CD4-positive, CD25-positive, alpha-beta regulatory T cell (primary cell): ENCODE measurements at regions not wholly inside any gene's neighbourhood (a gene's known extent, or its start where the extent isn't known, plus 50 kb on each side); places are given as distances from the start of the nearest gene placed in this dataset.

Experiments
- ATAC-seq, 2 donors: fragments of 150-1000 bp; cut with Tn5 transposase; one replicate each; pipeline ENCODE4 v1.10.0; 2021; ENCODE audit warnings: low read depth in 2 of 2, moderate number of reproducible peaks in 2 of 2, moderate library complexity in 1 of 2
- DNase-seq, 3 donors: peaks; one replicate each; pipeline versions ENCODE4 v3.0.0 to v3.0.0-alpha.2; 2012 to 2022; ENCODE audit warnings: mixed read lengths in 1 of 3
- H3K27ac ChIP-seq: one replicate; pipeline ENCODE4 v1.7.0; 2013; ENCODE audit warnings: mild to moderate bottlenecking, low read length; ENCODE audit not compliant: insufficient read depth, poor library complexity, severe bottlenecking
- H3K27me3 ChIP-seq: one replicate; pipeline ENCODE4 v1.7.0; 2013; ENCODE audit warnings: low read length; ENCODE audit not compliant: control insufficient read depth, insufficient read depth
- H3K36me3 ChIP-seq: one replicate; pipeline ENCODE4 v1.7.0; 2013; ENCODE audit warnings: mild to moderate bottlenecking, low read length, moderate library complexity; ENCODE audit not compliant: control insufficient read depth, insufficient read depth
- H3K4me1 ChIP-seq: 2 replicates; pipeline ENCODE4 v1.7.0; 2013; ENCODE audit warnings: mild to moderate bottlenecking, low read length; ENCODE audit not compliant: insufficient read depth, control insufficient read depth, poor library complexity, severe bottlenecking
- H3K4me3 ChIP-seq: one replicate; pipeline ENCODE4 v1.7.0; 2013; ENCODE audit warnings: low read depth, mild to moderate bottlenecking, low read length, moderate library complexity
- H3K9me3 ChIP-seq, 2 experiments: 1 replicate in 1 of 2; 2 replicates in 1 of 2; pipeline ENCODE4 v1.7.0; 2013; ENCODE audit warnings: low read length in 2 of 2, mild to moderate bottlenecking in 1 of 2, moderate library complexity in 1 of 2; ENCODE audit not compliant: control insufficient read depth in 2 of 2
- H3K27ac Mint-ChIP-seq, 3 donors: one replicate each; pipeline ENCODE4 v1.8.0; 2020 to 2022; ENCODE audit warnings: mild to moderate bottlenecking in 3 of 3, mixed read lengths in 3 of 3, moderate library complexity in 2 of 3
- H3K27me3 Mint-ChIP-seq: one replicate; pipeline ENCODE4 v1.8.0; 2022; ENCODE audit warnings: mild to moderate bottlenecking, mixed read lengths
- H3K36me3 Mint-ChIP-seq: one replicate; pipeline ENCODE4 v1.8.0; 2020; ENCODE audit warnings: mixed read lengths
- H3K4me1 Mint-ChIP-seq, 4 donors: one replicate each; pipeline ENCODE4 v1.8.0; 2020 to 2022; ENCODE audit warnings: mixed read lengths in 4 of 4, mild to moderate bottlenecking in 1 of 4
- H3K4me3 Mint-ChIP-seq, 4 donors: one replicate each; pipeline ENCODE4 v1.8.0; 2020 to 2022; ENCODE audit warnings: mild to moderate bottlenecking in 4 of 4, mixed read lengths in 4 of 4, moderate library complexity in 3 of 4
- H3K9me3 Mint-ChIP-seq, 7 donors: one replicate each; pipeline ENCODE4 v1.8.0; 2020 to 2022; ENCODE audit warnings: mixed read lengths in 7 of 7, mild to moderate bottlenecking in 3 of 7, moderate library complexity in 2 of 7

GRCh38 chr9:90444609-90445204 is 197.9 kb downstream of the DIRAS2 start:
- no peak overlapping the region for H3K27ac Mint-ChIP-seq
- H3K4me3 ChIP-seq = no peak overlapping the region
- H3K36me3 Mint-ChIP-seq = no peaks in the 10 kb centered on the region
- H3K27ac ChIP-seq = no peak overlapping the region
- H3K9me3 ChIP-seq = no peaks in the 10 kb centered on the region
- no peaks in the 10 kb centered on the region for H3K36me3 ChIP-seq
- peaks cover 2% of the 10 kb centered on the region for H3K27me3 Mint-ChIP-seq
- no peaks in the 10 kb centered on the region for H3K4me1 ChIP-seq
- no peaks in the 10 kb centered on the region for H3K4me1 Mint-ChIP-seq
- ATAC-seq (no peak), DNase-seq (no peak)
- peaks cover 0 to 7% (median 0%) of the 10 kb centered on the region in 7 donors for H3K9me3 Mint-ChIP-seq
- H3K4me3 Mint-ChIP-seq = no peak overlapping the region
- H3K27me3 ChIP-seq = no peaks in the 10 kb centered on the region

GRCh38 chr9:90445391-90445790 is 197.2 kb downstream of the DIRAS2 start:
- Mint-ChIP-seq H3K36me3 (no peaks in the 10 kb centered on the region), H3K4me3 (no peak overlapping the region), H3K27ac (no peak overlapping the region), H3K9me3 (peaks cover 0 to 7% (median 0%) of the 10 kb centered on the region in 7 donors), H3K4me1 (no peaks in the 10 kb centered on the region), H3K27me3 (peaks cover 4% of the 10 kb centered on the region)
- Histone ChIP-seq H3K9me3 (no peaks in the 10 kb centered on the region), H3K4me3 (no peak overlapping the region), H3K27ac (no peak overlapping the region), H3K27me3 (no peaks in the 10 kb centered on the region), H3K36me3 (no peaks in the 10 kb centered on the region), H3K4me1 (no peaks in the 10 kb centered on the region)
- DNase-seq (no peak), ATAC-seq (no peak)

DNA sequence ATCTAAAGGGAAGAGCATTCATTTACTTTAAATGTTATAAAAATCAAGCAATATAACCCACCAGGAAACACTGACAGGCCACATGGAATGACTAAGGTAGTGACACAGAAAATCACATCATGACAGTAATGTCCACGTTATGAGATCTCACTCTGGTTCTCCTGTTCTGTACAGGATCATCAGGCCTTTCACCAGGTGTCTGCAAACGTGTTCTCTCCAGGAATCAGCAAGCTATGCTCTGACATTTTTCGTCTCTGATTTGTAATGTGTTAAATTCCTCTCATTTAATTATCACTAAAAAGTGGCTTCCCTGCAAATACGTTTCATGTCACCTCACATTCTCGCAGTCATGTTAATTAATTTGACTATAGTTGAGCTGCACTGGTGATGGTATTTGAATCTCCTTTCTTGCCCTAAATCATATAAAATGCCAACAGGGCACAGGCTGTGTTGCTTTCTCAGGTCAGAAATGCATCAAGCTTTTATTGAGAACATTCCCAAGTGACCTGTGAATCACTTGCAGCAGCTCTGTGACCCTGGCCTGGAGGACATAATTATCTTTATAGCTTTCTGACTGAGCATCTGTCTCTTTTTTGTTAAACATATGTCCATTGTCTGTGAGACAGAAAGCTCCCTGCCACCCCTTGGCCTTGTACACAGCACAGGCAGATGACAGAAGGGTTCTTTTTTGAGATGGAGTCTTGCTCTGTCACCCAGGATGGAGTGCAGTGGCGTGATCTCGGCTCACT is 196.2 kb downstream of the DIRAS2 start:
- H3K27me3 ChIP-seq = no peaks in the 10 kb centered on the region
- Mint-ChIP-seq H3K36me3 (no peaks in the 10 kb centered on the region), H3K4me1 (no peaks in the 10 kb centered on the region), H3K4me3 (no peak overlapping the region), H3K27me3 (peaks cover 4% of the 10 kb centered on the region), H3K9me3 (peaks cover 0 to 7% (median 0%) of the 10 kb centered on the region in 7 donors), H3K27ac (no peak overlapping the region)
- DNase-seq = no peak
- no peaks in the 10 kb centered on the region for H3K4me1 ChIP-seq
- H3K36me3 ChIP-seq = no peaks in the 10 kb centered on the region
- no peak overlapping the region for H3K27ac ChIP-seq
- no peak overlapping the region for H3K4me3 ChIP-seq
- no peaks in the 10 kb centered on the region for H3K9me3 ChIP-seq
- ATAC-seq = no peak

- no peaks in the 10 kb centered on the region for H3K9me3 ChIP-seq
- peaks cover 4% of the 10 kb centered on the region for H3K27me3 Mint-ChIP-seq
- H3K36me3 Mint-ChIP-seq = no peaks in the 10 kb centered on the region
- ATAC-seq (no peak), DNase-seq (no peak)
- H3K9me3 Mint-ChIP-seq = peaks cover 0 to 4% (median 0%) of the 10 kb centered on the region in 7 donors
- H3K27me3 ChIP-seq = no peaks in the 10 kb centered on the region
- no peaks in the 10 kb centered on the region for H3K4me1 Mint-ChIP-seq
- no peak overlapping the region for H3K27ac ChIP-seq
- H3K4me3 Mint-ChIP-seq = no peak overlapping the region
- no peaks in the 10 kb centered on the region for H3K4me1 ChIP-seq
- no peak overlapping the region for H3K4me3 ChIP-seq
- no peaks in the 10 kb centered on the region for H3K36me3 ChIP-seq
- H3K27ac Mint-ChIP-seq = no peak overlapping the region
Measured at GRCh38 chr9:90447773-90448172, 194.9 kb downstream of the DIRAS2 start.

GRCh38 chr9:90449213-90449925 is 193.3 kb downstream of the DIRAS2 start:
- no peak overlapping the region for H3K4me3 ChIP-seq
- Mint-ChIP-seq H3K4me1 (no peaks in the 10 kb centered on the region), H3K27ac (no peak overlapping the region), H3K9me3 (peaks cover 0 to 4% (median 0%) of the 10 kb centered on the region in 7 donors), H3K27me3 (peaks cover 4% of the 10 kb centered on the region), H3K4me3 (no peak overlapping the region), H3K36me3 (no peaks in the 10 kb centered on the region)
- no peak overlapping the region for H3K27ac ChIP-seq
- H3K4me1 ChIP-seq = no peaks in the 10 kb centered on the region
- no peak for DNase-seq
- H3K9me3 ChIP-seq = no peaks in the 10 kb centered on the region
- ATAC-seq = no peak
- no peaks in the 10 kb centered on the region for H3K27me3 ChIP-seq
- no peaks in the 10 kb centered on the region for H3K36me3 ChIP-seq

GRCh38 chr9:90451804-90452203 is 190.8 kb downstream of the DIRAS2 start:
- H3K27me3 Mint-ChIP-seq = peaks cover 4% of the 10 kb centered on the region
- Histone ChIP-seq H3K36me3 (no peaks in the 10 kb centered on the region), H3K4me3 (no peak overlapping the region), H3K9me3 (no peaks in the 10 kb centered on the region), H3K27ac (no peak overlapping the region), H3K4me1 (no peaks in the 10 kb centered on the region), H3K27me3 (no peaks in the 10 kb centered on the region)
- DNase-seq (no peak), ATAC-seq (no peak)
- H3K36me3 Mint-ChIP-seq = no peaks in the 10 kb centered on the region
- no peaks in the 10 kb centered on the region for H3K4me1 Mint-ChIP-seq
- no peak overlapping the region for H3K4me3 Mint-ChIP-seq
- peaks cover 0 to 4% (median 0%) of the 10 kb centered on the region in 7 donors for H3K9me3 Mint-ChIP-seq
- H3K27ac Mint-ChIP-seq = no peak overlapping the region

DNA sequence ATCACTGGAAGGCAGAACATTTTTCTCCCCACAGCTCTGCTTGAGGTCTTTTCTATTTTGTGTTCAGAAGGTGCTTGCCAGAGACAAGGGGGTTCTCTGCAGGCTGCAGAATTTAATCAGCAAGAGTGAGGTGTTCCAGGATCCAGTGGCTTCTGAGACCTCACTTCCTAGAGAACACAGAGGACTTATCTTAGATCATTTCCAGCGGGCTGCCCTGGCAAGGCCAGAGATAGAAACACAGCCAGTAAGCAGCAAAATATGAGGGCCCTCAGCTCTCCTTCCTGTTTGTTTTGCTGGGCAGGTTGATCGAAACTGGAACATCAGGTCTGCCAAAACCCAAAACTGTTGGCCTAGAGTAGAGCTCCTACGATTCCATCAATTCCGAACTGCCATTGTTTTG is 187.3 kb downstream of the DIRAS2 start:
- H3K27me3 ChIP-seq = no peaks in the 10 kb centered on the region
- H3K27ac Mint-ChIP-seq = no peak overlapping the region
- H3K4me1 ChIP-seq = no peaks in the 10 kb centered on the region
- no peaks in the 10 kb centered on the region for H3K36me3 Mint-ChIP-seq
- ATAC-seq (no peak), DNase-seq (no peak)
- H3K36me3 ChIP-seq = no peaks in the 10 kb centered on the region
- no peaks in the 10 kb centered on the region for H3K9me3 Mint-ChIP-seq
- H3K27ac ChIP-seq = no peak overlapping the region
- no peaks in the 10 kb centered on the region for H3K4me1 Mint-ChIP-seq
- H3K4me3 Mint-ChIP-seq = no peak overlapping the region
- H3K4me3 ChIP-seq = no peak overlapping the region
- H3K9me3 ChIP-seq = no peaks in the 10 kb centered on the region
- no peaks in the 10 kb centered on the region for H3K27me3 Mint-ChIP-seq
